Thymus (tissue), 11 donors: ENCODE measurements at regions not wholly inside any gene's neighbourhood (a gene's known extent, or its start where the extent isn't known, plus 50 kb on each side); places are given as distances from the start of the nearest gene placed in this dataset.
A peak's percentile ranks its signal among the peaks of the same experiment; 100 is the strongest.

Experiments used
- DNase-seq, 9 donors: peaks; one replicate each; pipeline ENCODE4 v3.0.0-alpha.2; 2013; ENCODE audit warnings: low spot score in 9 of 9, low read depth in 6 of 9, missing footprints in 1 of 9
- H3K27ac ChIP-seq, 2 donors: one replicate each; pipeline ENCODE4 v1.5.1; 2013; ENCODE audit warnings: control low read depth in 1 of 2, low read depth in 1 of 2, low read length in 1 of 2, mild to moderate bottlenecking in 1 of 2, moderate library complexity in 1 of 2
- H3K27me3 ChIP-seq, 2 donors: one replicate each; pipeline ENCODE4 v1.5.1; 2013; ENCODE audit warnings: low read length in 1 of 2; ENCODE audit not compliant: control insufficient read depth in 2 of 2, insufficient read depth in 1 of 2
- H3K36me3 ChIP-seq, 2 donors: one replicate each; pipeline ENCODE4 v1.5.1; 2013; ENCODE audit warnings: low read length in 1 of 2, mild to moderate bottlenecking in 1 of 2, moderate library complexity in 1 of 2; ENCODE audit not compliant: control insufficient read depth in 2 of 2, insufficient read depth in 2 of 2
- H3K4me1 ChIP-seq, 2 donors: one replicate each; pipeline ENCODE4 v1.5.1; 2013; ENCODE audit warnings: low read length in 2 of 2; ENCODE audit not compliant: control insufficient read depth in 2 of 2, insufficient read depth in 2 of 2
- H3K4me3 ChIP-seq, 2 donors: one replicate each; pipeline ENCODE4 v1.5.1; 2013; ENCODE audit warnings: low read length in 2 of 2, control low read depth in 1 of 2, mild to moderate bottlenecking in 1 of 2
- H3K9me3 ChIP-seq, 2 donors: one replicate each; pipeline ENCODE4 v1.5.1; 2013; ENCODE audit warnings: low read length in 1 of 2, mild to moderate bottlenecking in 1 of 2; ENCODE audit not compliant: control insufficient read depth in 2 of 2, insufficient read depth in 1 of 2
- whole genome bisulfite sequencing: extraction: QIAGEN DNeasy Blood & Tissue Kit; methylation state at CpG from one replicate; pipeline ENCODE4 v1.1.7; 2013; 5-methylcytosine and 5-hydroxymethylcytosine counted together
- donor health status: healthy.

GRCh38 chr15:69693059-69693458, 240.4 kb downstream of the RPLP1 start:
- DNase-seq, result no peak
- 38% methylated on average over 4 of the region's 4 CpGs for WGBS
- H3K36me3 ChIP-seq, result no peaks in the 10 kb centered on the region
- peaks cover 0 to 3% of the 10 kb centered on the region in 2 donors for H3K4me1 ChIP-seq
- peaks cover 0 to 18% of the 10 kb centered on the region in 2 donors for H3K9me3 ChIP-seq
- no peak overlapping the region for H3K4me3 ChIP-seq
- H3K27ac ChIP-seq, result no peak overlapping the region
- no peaks in the 10 kb centered on the region for H3K27me3 ChIP-seq

- WGBS, result 89% methylated on average over 3 of the region's 3 CpGs
Measured at GRCh38 chr15:69696946-69697345, 244.3 kb downstream of the RPLP1 start.

GRCh38 chr15:69697916-69698315, 245.3 kb downstream of the RPLP1 start:
- Histone ChIP-seq H3K4me1 (peaks cover 0 to 3% of the 10 kb centered on the region in 2 donors), H3K4me3 (no peak overlapping the region), H3K27me3 (no peaks in the 10 kb centered on the region), H3K9me3 (no peaks in the 10 kb centered on the region), H3K27ac (no peak overlapping the region), H3K36me3 (no peaks in the 10 kb centered on the region)
- DNase-seq, result no peak
- 37% methylated on average over 3 of the region's 3 CpGs for WGBS

More at GRCh38 chr15:69696946-69697345, 244.3 kb downstream of the RPLP1 start:
- Histone ChIP-seq H3K4me3 (no peak overlapping the region), H3K36me3 (no peaks in the 10 kb centered on the region), H3K9me3 (no peaks in the 10 kb centered on the region), H3K4me1 (peaks cover 0 to 3% of the 10 kb centered on the region in 2 donors), H3K27ac (no peak overlapping the region), H3K27me3 (no peaks in the 10 kb centered on the region)
- DNase-seq, result no peak

GRCh38 chr15:69699096-69699495, 246.5 kb downstream of the RPLP1 start:
- H3K27ac ChIP-seq, result no peak overlapping the region

GRCh38 chr15:69700380-69700779, 247.8 kb downstream of the RPLP1 start:
- no peaks in the 10 kb centered on the region for H3K9me3 ChIP-seq
- H3K27ac ChIP-seq, result no peak overlapping the region

More at GRCh38 chr15:69699096-69699495, 246.5 kb downstream of the RPLP1 start:
- Histone ChIP-seq H3K27me3 (no peaks in the 10 kb centered on the region), H3K4me1 (peaks cover 0 to 3% of the 10 kb centered on the region in 2 donors), H3K9me3 (no peaks in the 10 kb centered on the region), H3K4me3 (no peak overlapping the region), H3K36me3 (no peaks in the 10 kb centered on the region)
- WGBS, result 95% methylated on average over 1 of the region's 1 CpG
- DNase-seq, result no peak

GRCh38 chr15:69701198-69701597, 248.6 kb downstream of the RPLP1 start:
- Histone ChIP-seq H3K27ac (no peak overlapping the region), H3K4me3 (no peak overlapping the region), H3K27me3 (no peaks in the 10 kb centered on the region), H3K4me1 (peaks cover 0 to 3% of the 10 kb centered on the region in 2 donors), H3K36me3 (no peaks in the 10 kb centered on the region), H3K9me3 (no peaks in the 10 kb centered on the region)
- 93% methylated on average over 3 of the region's 3 CpGs for WGBS
- DNase-seq, result no peak

More at GRCh38 chr15:69700380-69700779, 247.8 kb downstream of the RPLP1 start:
- Histone ChIP-seq H3K4me1 (peaks cover 0 to 3% of the 10 kb centered on the region in 2 donors), H3K27me3 (no peaks in the 10 kb centered on the region), H3K36me3 (no peaks in the 10 kb centered on the region), H3K4me3 (no peak overlapping the region)
- 97% methylated on average over 3 of the region's 3 CpGs for whole genome bisulfite sequencing
- DNase-seq, result no peak

- Histone ChIP-seq H3K4me3 (no peak overlapping the region), H3K27me3 (no peaks in the 10 kb centered on the region), H3K9me3 (peaks cover 3 to 10% of the 10 kb centered on the region in 2 donors), H3K27ac (peak overlapping the region in 1 of 2 donors; percentile 69), H3K36me3 (no peaks in the 10 kb centered on the region), H3K4me1 (no peaks in the 10 kb centered on the region)
- DNase-seq, result no peak
- WGBS, result 91% methylated on average over 9 of the region's 9 CpGs
Measured at GRCh38 chr15:69703532-69704187, 251.0 kb downstream of the RPLP1 start.

GRCh38 chr15:69704229-69704628, 251.6 kb downstream of the RPLP1 start:
- Histone ChIP-seq H3K27me3 (no peaks in the 10 kb centered on the region), H3K9me3 (peaks cover 3 to 10% of the 10 kb centered on the region in 2 donors), H3K27ac (peak overlapping the region in 1 of 2 donors; percentile 69), H3K4me3 (no peak overlapping the region), H3K4me1 (no peaks in the 10 kb centered on the region), H3K36me3 (no peaks in the 10 kb centered on the region)
- 94% methylated on average over 3 of the region's 3 CpGs for WGBS
- no peak for DNase-seq

- WGBS, result 96% methylated on average over 4 of the region's 4 CpGs
- Histone ChIP-seq H3K4me1 (no peaks in the 10 kb centered on the region), H3K36me3 (no peaks in the 10 kb centered on the region), H3K27me3 (no peaks in the 10 kb centered on the region), H3K9me3 (peaks cover 3 to 10% of the 10 kb centered on the region in 2 donors), H3K27ac (peak overlapping the region in 1 of 2 donors; percentile 25), H3K4me3 (no peak overlapping the region)
- DNase-seq, result no peak
Measured at GRCh38 chr15:69704700-69705099, 252.1 kb downstream of the RPLP1 start.
